Kasumi-1 (cell line): ENCODE measurements at regions not wholly inside any gene's neighbourhood (a gene's known extent, or its start where the extent isn't known, plus 50 kb on each side); places are given as distances from the start of the nearest gene placed in this dataset.
"Not testable (repeated sequence)": the region's sequence is repeated elsewhere in the genome, so short reads cannot be mapped to it uniquely, and the experiment has no call there.

Source experiments
- DNase-seq, 2 experiments: peaks; one replicate each; lab custom pipeline; 2025; lab: John Stamatoyannopoulos, UW

DNA sequence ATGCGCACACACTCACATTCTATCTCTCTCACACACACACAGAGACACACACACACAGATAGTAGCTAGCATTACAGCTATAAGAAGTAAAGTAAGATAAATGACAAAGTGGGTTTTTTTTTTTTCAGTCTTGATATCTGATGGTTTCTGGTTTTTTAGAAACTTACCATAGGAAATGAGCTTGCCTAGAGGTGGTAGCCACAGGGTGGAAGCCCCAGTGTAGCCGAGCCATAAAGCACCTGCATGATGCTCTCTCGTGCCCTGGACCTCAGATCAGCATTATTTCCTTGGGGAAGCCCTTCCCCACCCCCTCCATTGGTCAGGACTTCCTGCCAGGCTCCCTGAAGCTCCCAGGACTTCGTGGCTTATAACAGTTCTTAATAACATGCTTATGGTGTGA, 264.3 kb upstream of the C16orf82 start:
- DNase-seq: no peak

DNA sequence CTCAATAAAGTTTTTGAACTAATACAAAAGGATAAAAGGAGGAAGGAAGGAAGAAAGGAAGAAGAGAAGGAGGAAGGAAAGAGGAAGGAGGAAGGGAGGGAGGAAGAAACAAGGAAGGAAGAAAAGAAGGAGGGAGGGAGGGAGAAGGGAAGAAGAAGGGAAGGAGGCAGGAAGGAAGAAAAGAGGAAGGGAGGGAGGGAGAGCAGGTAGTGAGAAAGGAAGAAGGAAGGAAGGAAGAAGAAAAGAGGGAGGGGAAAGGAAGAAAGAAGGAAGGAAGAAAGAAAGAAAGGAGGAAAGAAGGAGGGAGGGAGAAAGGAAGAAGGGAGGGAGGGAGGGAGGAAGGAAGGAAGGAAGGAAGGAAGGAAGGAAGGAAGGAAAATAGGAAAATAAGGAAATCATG, 263.8 kb upstream of the C16orf82 start:
- DNase-seq: no peak

DNA sequence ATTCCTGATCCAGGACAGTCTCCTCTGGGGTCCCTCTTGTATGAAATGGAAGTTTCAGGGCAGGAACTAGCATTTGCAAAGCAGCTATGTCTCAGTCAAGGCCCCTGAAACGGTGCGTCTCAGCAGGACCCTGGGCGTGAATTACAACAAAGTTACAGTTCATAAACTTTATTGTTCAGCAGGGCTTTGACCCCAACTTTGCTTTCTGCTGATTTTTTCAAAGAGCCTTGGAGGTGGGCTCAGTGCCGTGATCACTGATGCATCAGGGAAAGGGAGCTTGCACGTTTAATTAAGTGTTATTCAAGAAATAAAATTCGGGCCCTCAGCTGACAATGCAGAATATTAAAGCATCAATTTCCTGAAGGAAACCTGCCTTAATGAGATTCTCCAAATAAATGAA, 260.1 kb upstream of the C16orf82 start:
- no peak for DNase-seq

DNA sequence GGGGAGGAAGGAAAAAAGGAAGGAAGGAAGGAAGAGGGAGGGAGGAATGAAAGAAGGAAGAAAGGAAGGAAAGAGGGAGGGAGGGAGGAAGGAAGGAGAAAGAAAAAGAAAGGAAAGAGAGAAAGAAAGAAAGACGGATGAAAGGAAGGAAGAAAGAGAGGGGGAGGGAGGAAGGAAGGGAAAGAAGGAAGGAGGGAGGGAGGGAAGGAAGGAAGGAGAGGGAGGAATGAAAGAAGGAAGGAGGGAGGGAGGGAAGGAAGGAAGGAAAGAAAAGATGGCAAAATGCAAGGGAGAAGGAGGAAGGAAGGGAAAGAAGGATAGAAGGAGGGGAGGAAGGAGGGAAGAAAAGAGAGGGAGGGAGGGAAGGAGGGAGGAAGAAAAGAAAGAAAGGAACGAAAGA, 257.3 kb upstream of the C16orf82 start:
- no peak for DNase-seq

DNA sequence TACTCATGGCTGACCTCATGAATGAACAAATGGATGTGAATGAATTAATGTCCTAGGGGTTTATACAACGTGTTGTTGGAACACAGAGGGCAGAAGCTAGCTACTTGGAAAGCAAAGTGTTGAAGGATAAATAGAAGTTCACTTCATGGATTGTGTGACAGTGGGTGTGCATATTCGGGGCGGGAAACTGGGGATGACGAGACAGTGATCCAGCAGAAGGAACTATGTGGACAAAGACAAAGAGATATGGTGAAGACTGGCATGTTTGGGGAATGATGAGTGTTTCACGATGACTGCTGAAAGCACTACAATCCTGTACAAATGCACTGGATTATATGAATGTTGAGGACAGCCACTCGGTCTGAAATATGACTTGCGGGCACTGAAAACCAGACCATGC, 250.5 kb upstream of the C16orf82 start:
- DNase-seq: no peak

DNA sequence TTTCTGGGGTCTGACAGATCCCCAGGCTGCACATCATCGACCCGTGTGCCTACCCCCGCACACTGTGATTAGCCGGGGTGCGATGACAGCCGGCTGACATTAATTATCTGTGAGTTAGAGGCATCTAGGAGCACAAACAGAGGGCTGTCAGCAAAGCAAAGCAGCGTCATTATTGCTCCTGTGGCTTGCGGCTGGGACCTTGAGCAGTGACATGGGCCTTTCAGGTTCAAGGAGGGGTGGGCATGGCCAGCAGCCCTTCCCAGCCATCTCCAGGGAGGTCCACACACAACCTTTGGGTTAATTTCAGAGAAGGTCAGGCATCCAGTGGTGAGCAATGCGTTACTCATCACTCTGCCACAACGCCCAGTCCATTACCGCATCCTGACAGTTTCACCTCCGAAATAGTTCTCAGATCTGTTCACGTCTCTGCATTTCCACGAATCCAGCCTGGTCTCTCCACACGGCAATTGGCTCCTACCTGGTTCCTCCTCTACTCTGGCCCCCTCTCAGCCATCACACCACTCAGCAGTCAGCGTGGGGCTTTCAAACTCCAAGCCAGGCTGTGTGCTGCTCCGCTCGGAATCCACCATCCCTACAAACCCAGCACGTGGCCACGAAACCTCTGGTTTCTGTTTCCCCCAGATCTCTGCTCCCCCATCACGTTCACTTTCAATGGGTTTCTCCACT, 249.7 kb upstream of the C16orf82 start:
- DNase-seq: no peak

DNA sequence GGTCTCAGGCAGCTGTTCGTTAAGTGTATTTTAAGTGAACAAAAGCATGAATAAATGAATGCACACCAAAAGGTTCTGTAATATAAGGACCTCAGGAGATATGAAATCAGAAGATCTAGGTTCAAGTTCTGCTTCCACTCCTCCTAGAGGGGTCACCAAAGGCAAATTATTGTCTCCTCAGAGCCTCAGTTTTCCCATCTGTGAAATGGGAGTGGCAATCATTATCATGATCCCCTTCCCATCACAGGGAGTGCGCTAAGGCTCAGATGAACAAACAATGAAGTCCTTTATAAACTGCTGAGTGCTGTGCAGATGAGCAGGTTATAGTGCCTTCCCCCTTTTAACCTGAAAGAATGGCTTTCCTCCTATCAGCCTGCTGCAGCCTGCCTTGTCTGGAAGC, 248.3 kb upstream of the C16orf82 start:
- DNase-seq: no peak

DNA sequence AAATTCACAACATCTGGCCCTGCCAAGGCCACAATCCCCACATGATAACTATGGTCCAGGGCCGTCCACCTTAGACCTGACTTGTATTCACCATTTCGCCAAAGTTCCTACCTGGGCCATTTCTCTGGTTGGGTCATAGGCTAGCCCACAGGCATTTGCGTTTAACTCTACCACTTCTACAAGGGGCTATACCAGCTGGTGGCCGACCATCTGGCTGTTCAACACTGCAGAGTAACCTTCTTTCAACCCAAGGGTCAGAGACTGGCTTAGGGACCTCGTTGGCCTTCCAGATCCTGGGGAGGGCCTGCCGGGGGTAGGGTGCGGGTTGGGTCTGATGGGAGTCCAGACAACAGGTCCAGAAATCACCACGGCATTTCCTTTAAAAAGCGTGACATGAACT, 242.3 kb upstream of the C16orf82 start:
- no peak for DNase-seq

DNA sequence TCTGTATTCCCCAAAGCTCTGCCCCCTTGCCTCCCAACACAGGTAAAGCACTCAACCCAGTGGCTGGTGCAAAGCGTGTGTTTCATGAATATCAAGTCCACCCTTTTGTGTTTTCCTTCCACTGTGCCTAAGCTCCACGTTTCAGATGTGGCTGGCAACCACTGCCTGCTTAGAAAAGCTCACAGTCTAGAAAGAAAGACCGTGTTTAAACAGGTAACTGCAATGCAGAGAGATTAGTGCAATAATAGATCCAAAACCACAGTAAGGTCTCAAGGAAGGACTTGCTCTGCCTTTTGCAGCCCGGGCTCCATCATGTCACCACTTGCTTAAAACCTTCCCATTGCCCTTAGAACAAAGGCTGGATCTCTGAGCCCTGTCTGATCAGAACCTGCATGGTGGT, 240.2 kb upstream of the C16orf82 start:
- no peak for DNase-seq

DNA sequence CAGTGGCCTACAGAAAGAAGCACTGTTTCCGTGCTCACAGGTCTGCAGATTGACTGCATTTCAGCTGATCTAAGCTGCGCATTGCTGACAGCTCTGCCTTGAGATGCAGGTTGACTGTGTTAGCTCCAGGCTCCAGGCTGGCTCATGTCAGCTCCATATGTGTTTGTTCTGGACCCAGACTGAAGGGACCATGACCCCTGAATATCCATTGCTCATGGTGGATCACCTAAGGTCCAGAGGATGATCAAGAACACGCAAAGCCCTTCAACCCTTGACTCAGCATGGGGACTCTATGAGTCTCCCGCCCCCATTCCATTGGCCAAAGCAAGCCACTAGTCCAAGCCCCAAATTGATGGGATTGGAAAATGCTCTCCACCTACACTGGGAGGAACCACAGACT, 239.3 kb upstream of the C16orf82 start:
- no peak for DNase-seq

DNA sequence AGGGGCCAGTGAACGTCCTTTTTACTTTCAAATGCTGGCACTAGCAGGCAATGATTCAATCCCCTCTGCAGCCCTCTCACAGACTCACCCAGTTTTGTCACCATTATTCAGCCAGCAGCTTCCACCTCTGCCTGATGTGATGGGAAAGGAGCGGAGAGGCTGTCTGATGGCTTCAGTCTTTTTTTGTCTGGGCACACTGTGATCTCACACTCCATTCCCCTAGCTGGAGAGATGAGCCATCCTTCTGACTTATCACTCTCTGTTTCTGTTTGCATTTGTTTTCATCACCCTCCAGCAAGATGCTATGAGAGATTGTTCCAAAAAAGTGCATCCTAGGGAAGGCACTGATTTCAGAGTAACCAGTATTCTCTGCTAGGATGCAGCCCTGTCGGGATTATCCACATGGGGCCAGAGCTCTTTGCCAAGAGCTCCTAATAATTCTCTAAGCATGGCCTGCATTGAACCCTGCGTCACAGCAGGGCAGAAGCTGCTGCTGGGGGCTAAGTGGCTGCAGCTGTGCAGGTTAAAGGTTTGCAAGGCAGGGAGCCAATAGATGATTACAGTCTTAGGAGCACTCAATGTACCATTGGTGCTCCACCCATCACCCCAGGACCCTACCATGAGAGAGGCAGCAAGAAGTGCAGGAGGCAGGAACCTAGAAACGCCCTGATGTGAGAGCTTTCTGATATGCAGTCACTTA, 236.1 kb upstream of the C16orf82 start:
- no peak for DNase-seq

DNA sequence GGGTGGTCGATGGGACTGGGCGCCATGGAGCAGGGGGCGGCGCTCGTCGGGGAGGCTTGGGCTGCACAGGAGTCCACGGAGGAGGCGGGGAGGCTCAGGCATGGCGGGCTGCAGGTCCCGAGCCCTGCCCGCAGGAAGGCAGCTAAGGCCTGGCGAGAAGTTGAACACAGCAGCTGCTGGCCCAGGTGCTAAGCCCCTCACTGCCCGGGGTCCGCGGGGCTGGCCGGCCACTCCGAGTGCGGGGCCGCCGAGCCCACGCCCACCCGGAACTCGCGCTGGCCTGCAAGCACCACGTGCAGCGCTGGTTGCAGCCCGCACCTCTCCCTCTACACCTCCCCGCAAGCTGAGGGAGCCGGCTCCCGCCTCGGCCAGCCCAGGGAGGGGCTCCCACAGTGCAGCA, 230.6 kb upstream of the C16orf82 start:
- DNase-seq: not testable (repeated sequence)

DNA sequence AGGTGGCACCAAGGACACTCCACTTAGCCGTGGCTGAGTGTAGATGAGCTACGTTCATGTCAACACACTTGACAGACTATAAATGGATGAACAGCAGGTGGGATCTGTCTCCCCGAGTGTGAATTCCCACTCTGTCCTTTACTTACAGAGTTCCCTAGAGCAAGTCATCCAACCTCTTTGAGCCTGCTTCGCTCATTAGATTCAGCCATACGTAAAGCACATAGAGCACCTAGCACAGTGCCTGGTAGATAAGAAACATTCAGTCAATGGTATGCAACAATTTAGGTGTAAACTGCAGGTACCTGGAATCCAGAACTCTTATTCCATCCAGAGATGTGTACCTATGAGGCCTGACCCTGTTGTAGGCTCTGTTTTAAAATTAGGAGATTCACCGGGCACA, 227.8 kb upstream of the C16orf82 start:
- DNase-seq: no peak

DNA sequence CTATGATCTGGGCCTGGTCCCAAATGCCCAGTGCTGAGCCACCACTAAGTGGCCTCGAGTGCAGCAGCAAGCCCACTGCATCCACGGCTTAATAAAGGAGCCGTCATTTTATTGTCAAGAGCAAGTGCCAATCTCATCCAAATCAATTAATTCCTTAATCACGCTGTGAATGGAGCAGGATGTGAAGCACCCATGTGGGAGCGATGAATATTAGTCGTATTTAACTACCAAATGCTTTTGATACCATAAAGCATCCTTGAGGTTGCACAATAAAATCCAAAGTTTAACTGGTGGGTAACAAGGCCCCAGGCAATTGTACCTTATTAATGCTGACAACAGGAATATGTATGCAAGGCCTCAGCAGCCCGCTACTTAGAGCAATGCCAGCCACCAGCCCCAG, 226.0 kb upstream of the C16orf82 start:
- no peak for DNase-seq

DNA sequence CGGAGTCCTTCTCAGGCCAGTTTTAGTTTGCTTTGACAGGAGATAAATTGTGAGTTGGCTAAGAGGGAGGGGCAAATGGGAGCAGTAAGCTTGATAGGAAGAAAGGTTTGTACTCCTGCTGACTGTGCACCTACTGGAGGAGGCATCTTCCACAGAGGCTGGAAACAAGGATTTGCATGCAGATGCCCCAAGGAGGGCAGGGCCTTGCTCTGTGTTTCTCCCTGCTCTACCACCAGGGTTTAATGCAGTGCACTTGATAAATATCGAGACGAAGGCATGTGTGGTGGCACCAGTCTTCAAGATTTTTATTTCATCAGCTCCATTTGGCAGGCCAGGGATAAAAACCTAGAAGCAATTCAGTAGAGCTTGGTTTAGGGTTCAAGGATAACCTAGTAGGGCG, 210.5 kb upstream of the C16orf82 start:
- no peak for DNase-seq

DNA sequence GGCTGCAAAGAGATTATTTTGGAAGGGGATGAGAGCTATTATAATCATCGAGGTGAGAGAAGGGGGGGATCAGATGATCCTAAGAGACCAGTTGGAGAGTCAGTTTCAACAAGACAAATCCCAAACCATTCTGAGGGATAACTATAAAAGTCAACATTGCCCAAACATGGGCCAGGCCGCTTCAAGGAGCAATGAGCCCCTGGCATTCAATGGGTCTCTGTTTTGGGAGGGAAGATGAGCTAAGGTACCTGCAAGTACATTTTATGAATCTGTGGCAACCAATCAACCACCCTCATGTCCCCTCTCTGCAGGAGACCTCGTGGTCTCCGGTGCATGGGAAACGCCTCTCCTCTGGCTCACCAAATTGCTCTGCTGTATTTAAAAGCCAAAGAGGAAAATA, 209.9 kb upstream of the C16orf82 start:
- DNase-seq: no peak

DNA sequence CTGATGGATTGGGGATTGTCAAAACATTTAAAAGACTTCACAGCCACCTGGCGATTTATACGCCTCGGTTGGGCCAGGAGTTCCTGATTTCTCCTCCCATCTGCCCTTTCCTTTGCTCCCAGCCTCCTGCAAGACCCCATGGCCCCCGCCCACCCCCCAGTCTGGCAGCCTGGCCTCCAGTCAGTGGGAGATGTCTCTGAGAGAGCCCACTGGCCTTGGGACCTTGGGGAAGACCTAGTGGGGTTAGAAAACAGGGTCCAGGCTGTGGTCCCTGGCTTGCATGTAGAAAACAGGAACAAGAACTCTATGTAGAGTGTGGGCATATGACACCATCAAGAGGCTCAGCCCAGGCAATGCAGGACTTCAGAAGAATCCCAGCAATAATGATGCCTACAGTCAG, 209.4 kb upstream of the C16orf82 start:
- DNase-seq: no peak

DNA sequence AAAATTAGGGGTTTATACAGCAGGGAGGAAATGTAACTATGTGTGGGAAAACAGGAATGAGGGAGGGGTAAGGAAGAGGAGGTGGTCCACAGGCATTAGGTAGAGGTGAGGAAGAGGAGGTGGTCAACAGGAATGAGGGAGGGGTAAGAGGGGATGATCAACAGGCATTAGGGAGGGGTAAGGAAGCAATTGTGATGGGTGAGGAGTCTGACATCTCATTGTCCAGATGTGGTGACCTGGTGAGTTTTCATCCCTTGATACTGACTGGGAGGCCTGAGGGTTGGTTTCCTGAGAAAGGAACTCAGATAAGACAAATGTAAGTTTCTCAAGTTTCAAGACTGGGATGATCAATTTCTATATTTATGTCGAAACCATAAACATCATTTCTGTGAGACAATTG, 206.2 kb upstream of the C16orf82 start:
- no peak for DNase-seq

DNA sequence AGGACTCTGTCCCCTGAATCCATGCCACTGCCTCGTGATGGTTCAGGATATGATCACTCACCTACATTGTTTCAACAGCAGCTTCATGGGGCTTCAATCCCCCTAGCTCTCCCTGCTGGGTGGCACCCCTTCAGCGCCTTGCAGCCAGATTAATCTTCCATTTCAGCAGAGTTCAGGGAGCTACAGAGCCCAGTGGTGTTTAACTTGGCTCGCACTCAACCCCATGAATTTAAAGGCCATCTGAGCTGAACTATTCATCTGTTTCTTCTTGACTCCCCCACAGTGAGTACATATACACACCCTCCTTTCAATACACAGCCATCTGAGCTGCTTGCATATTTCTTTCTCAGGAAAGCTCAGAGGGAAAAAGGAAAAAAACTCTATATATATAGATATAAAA, 202.8 kb upstream of the C16orf82 start:
- DNase-seq: no peak

DNA sequence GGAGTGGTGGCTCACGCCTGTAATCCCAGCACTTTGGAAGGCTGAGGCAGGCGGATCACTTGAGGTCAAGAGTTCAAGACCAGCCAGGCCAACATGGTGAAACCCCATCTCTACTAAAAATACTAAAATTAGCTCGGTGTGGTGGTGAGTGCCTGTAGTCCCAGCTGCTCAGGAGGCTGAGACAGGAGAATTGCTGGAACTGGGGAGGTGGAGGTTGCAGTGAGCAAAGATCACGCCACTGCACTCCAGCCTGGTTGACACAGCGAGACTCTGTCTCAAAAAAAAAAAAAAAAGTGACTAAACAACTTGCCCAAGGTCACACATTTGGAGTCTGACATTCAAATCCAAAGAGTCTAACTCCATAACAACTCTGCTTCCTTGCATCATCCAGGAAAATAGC, 192.4 kb upstream of the C16orf82 start:
- not testable (repeated sequence) for DNase-seq

DNA sequence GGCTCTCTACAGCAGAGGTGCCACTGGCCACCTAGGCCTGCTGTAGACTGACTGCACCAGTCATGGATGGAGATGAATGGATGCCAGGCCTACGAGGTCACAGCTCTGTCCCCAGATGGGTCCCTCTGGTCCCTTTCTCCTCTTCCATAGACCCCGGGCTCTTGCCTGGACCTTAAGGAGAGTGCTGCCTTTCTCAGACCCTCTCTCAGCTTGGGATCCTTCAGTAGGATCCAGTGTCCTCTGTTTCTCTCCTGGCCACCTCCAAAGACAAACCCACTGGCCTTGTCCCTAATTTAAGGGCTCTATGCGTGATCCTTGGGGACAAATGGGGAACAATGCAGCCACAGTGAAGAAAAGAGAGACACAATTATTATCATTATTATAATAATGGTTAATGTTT, 189.3 kb upstream of the C16orf82 start:
- no peak for DNase-seq

DNA sequence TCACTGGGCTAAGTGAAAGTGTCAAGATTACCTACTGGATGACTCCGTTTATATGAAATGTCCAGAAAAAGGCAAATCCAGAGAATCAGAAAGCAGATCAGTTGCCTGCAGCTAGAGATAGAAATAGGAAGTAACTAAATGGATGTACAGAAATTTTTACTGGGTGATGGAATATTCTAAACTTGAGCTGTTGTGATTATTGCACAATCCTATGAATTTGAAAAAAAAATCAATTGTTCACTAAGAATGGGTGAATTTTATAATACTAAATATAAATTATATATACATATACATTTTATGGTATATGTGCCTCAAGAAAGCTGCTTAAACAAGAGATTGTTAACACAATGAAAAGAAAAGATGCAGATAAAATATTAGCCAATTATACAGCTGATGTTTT, 181.1 kb upstream of the C16orf82 start:
- DNase-seq: no peak

DNA sequence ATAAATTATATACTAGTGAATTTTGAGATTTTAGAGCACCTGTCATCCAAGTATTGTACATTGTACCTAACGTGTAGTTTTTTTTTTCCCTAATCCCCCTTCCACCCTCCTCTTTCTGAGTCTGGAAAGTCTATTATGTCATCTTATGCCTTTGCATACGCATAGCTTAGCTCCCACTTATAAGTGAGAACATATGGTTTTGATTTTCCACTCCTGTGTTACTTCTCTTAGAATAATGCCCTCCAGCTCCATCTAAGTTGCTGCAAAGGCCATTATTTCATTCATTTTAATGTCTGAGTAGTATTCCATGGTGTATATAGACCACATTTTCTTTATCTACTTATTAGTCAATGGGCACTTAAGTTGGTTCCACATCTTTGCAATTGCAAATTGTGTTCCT, 177.0 kb upstream of the C16orf82 start:
- DNase-seq: no peak

DNA sequence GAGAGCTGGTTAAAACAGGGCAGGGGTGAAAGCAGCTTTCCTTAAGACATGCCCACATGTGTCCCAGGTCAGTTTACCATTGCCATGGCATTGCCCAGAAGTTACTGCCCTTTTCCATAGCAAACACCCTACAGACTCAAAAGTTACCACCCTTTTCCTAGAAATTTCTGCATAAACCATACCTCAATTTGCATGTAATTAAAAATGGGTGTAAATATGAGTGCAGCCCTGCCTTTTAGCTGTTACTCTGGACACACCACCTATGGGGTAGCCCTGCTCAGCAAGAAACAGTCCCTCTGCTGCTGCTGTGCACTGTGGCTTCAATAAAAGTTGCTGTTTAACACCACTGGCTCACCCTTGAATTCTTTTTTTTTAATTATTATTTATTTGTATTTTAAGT, 168.5 kb upstream of the C16orf82 start:
- no peak for DNase-seq
